ENCODE measurements at regions not wholly inside any gene's neighbourhood (a gene's known extent, or its start where the extent isn't known, plus 50 kb on each side); places are given as distances from the start of the nearest gene placed in this dataset.

- no peak for TF ChIP-seq ZNF530 (tag by site-specific recombination; IDR thresholded peaks at IDR 0.05; ENCODE audit: low read depth)
- TF ChIP-seq, protein P1, sequence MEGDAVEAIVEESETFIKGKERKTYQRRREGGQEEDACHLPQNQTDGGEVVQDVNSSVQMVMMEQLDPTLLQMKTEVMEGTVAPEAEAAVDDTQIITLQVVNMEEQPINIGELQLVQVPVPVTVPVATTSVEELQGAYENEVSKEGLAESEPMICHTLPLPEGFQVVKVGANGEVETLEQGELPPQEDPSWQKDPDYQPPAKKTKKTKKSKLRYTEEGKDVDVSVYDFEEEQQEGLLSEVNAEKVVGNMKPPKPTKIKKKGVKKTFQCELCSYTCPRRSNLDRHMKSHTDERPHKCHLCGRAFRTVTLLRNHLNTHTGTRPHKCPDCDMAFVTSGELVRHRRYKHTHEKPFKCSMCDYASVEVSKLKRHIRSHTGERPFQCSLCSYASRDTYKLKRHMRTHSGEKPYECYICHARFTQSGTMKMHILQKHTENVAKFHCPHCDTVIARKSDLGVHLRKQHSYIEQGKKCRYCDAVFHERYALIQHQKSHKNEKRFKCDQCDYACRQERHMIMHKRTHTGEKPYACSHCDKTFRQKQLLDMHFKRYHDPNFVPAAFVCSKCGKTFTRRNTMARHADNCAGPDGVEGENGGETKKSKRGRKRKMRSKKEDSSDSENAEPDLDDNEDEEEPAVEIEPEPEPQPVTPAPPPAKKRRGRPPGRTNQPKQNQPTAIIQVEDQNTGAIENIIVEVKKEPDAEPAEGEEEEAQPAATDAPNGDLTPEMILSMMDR (tag by site-specific recombination; IDR thresholded peaks at IDR 0.05) = no peak
These were observed 1035.0 kb downstream of the TBC1D22A start for GRCh38 chr22:47797342-47797945.
